H7 (cell line): ENCODE measurements at regions not wholly inside any gene's neighbourhood (a gene's known extent, or its start where the extent isn't known, plus 50 kb on each side); places are given as distances from the start of the nearest gene placed in this dataset.
"Not testable (repeated sequence)": the region's sequence is repeated elsewhere in the genome, so short reads cannot be mapped to it uniquely, and the experiment has no call there.

Source experiments
- DNase-seq: peaks from one replicate; pipeline ENCODE4 v3.0.0; 2012
- H3K27me3 ChIP-seq: 2 replicates; pipeline ENCODE4 v1.6.0; 2011; ENCODE audit warnings: mild to moderate bottlenecking, low read length; ENCODE audit not compliant: control insufficient read depth, insufficient read depth
- H3K36me3 ChIP-seq: replicated peaks from 2 replicates; pipeline ENCODE4 v1.5.1; 2011; ENCODE audit warnings: low read length; ENCODE audit not compliant: control insufficient read depth, insufficient read depth
- H3K4me3 ChIP-seq: 2 replicates; pipeline ENCODE4 v1.5.1; 2011; ENCODE audit warnings: low read depth, mild to moderate bottlenecking, control low read depth, low read length, moderate library complexity; ENCODE audit not compliant: insufficient read depth

DNA sequence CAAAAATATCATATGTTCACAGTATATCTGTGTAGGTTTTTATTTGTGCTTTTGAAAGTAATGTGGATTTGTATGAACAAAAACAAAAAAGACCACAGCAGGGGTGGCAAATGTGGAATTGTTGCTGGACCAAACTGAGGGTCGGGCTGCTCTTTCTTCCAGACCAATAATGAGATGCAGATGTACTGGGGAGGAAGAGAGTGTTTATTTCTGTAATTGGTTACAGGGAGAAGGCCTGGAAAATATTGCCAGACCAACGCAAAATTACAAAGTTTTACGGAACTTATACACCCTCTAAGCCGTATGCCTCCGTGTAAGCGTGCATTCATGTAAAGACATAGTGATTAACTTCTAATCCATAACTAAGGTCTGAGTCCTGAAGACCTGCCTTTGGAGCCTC lies 353.9 kb upstream of the C16orf82 start:
- Histone ChIP-seq H3K36me3 (no peaks in the 10 kb centered on the region), H3K27me3 (no peaks in the 10 kb centered on the region), H3K4me3 (no peak overlapping the region)
- no peak for DNase-seq

DNA sequence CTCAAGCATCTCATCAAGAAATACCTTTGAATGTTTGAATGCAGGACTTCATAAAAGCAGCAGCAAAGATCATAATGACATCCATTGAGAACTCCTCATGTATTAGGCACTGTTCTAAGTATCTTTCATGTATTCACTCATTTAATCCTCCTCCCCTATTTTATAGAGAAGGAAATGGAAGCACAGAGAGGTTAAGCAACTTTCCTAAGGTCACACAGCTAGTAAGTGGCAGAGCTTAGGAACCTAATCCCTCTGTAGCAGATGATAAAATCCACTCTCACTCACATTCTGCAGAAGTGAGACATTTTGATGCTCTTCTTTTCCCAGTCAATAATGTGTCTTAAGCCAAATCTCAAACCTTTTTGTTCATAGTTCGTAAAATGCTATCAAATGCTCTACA lies 350.8 kb upstream of the C16orf82 start:
- DNase-seq: no peak
- H3K27me3 ChIP-seq: no peaks in the 10 kb centered on the region
- no peaks in the 10 kb centered on the region for H3K36me3 ChIP-seq
- no peak overlapping the region for H3K4me3 ChIP-seq

DNA sequence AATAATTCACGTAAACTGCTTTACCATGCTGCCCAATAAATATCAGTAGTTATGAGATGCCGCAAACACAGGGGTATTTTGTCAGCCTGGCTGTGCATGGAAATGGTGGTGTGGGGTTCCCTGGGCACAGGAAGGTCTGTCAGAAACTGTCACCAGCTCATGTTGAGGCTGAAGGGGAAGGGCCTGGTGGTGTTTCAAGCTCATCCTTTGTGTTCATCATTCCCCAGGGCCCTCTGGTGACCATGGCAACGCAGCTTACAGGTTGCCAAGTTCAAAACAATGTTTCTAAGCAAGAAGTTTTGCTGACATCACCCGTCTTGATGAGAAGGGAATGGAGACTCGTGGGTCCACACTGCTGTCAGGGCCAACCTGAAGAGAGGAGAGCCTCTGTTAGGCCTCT lies 348.9 kb upstream of the C16orf82 start:
- H3K27me3 ChIP-seq: no peaks in the 10 kb centered on the region
- DNase-seq: no peak
- H3K4me3 ChIP-seq: no peak overlapping the region
- no peaks in the 10 kb centered on the region for H3K36me3 ChIP-seq

DNA sequence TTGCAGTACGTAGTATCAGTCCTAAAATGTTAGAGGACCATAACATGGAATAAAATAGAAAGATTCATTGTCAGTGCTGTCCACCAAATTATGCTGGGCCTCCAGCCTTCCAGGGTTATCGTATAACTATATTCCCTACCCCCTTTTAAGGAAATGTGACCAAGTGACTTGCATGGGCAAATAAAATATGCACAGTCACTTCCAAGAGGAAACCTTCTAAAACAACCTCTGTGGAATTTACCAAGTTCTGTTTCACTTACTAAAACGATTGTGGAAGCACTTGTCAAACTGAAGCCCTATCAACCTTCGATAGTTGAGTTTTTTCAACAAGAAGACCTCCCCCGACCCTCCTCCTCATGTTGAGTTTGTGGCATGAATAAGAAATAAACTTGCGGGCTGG lies 345.4 kb upstream of the C16orf82 start:
- Histone ChIP-seq H3K27me3 (no peaks in the 10 kb centered on the region), H3K36me3 (no peaks in the 10 kb centered on the region), H3K4me3 (no peak overlapping the region)
- no peak for DNase-seq

DNA sequence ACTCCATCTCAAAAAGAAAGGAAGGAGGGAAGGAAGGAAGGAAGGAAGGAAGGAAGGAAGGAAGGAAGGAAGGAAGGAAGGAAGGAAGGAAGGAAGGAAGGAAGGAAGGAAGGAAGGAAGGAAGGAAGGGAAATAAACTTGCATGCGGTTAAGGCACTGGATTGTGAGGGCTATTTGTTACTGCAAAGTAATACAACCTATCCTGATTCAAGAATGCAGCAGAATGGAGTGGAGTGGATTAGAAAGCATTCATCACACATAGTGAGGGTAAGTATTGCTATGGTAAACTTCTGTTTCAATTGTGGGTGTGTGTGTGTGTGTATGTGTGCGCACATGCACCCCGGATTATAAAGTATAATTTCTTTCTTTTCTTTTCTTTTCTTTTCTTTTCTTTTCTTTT lies 344.8 kb upstream of the C16orf82 start:
- H3K4me3 ChIP-seq, DNase-seq, H3K27me3 ChIP-seq, H3K36me3 ChIP-seq: not testable (repeated sequence)

DNA sequence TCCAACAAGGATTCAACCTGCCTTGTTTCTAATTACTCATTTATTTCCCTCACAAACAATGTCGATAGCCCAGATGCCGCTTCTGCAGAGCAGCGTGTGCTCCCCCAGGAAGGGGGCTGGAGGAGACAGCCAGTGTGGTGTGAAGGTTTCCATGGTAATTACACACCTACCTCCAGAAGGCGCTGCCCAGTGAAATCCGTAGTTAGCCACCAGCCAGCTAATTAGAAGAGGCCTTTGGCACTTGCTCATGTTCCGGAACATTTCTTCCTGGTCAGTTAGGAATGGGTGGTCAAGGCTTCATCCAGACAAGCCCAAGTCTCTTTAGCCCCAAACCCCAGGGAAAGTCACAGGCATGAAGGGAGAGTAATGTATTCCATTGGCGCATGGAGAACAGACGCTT lies 342.5 kb upstream of the C16orf82 start:
- no peak overlapping the region for H3K4me3 ChIP-seq
- H3K27me3 ChIP-seq: no peaks in the 10 kb centered on the region
- no peaks in the 10 kb centered on the region for H3K36me3 ChIP-seq
- DNase-seq: no peak

DNA sequence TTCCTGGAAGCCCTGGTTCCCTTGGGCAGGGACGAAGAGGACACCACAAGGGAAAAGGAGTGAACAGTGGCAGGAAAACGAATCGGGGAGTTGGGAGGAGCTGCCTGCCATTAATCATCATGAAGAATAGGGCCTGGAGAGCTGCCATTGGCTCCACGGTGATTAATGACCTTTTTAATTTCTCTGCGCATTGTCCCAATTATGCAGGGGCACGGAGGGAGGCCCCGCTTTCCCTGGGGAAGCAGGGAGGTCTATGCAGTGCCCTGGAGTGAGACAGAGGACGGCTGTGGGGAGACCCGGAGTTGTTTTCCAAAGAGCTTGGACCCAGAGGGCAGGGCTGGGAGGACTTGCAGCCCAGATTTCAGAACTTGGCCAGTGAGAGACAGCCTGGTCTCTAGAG lies 338.9 kb upstream of the C16orf82 start:
- H3K36me3 ChIP-seq: no peaks in the 10 kb centered on the region

DNA sequence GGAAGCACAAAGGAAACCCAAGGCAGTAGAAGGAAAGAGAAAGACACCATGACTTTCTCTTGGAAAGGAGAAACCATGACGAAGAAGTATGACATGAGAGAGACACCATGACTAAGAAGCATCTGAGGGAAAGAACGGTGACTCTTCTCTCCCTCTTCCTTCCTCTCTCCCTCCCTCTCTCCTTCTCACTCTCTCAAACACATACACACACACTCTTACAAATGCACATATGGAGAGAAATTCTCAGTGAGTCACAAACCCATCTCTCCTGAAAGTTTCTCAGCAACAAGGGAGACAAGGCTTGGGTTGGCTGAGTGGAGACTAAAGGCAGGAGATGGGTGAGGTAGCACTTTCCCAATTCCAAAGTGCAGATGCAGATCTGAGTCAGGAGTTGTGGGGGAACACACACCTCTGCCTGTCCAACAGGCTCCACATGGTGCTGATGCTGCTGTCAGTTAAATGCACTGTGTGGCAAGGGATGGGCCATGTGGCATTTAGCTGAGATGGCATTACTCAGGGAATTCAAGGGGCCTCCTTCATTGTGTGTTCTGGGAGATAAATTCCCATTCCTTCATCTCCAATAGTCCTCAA lies 336.7 kb upstream of the C16orf82 start:
- DNase-seq: no peak
- Histone ChIP-seq H3K36me3 (no peaks in the 10 kb centered on the region), H3K4me3 (no peak overlapping the region), H3K27me3 (no peaks in the 10 kb centered on the region)

More for the DNA sequence above, 338.9 kb upstream of the C16orf82 start:
- Histone ChIP-seq H3K4me3 (no peak overlapping the region), H3K27me3 (no peaks in the 10 kb centered on the region)
- no peak for DNase-seq

DNA sequence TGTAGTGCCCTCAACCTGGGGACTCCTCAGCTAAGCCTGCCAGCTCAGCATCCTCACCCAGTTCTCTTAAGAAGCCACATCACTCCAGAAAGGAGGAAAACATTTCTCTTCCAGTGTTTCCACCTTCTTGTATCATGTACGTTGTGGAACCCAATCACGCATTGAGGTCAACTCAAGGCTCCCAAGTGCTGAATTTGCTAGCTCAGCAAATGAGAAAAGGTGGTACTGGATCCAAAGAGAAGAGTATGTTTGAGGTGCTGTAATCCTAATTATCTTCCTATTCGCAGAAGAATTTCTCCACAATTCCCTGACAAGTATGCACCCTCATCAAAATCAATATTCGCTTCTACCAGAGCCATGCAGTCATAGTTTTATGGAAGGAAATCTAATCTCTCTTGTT lies 335.0 kb upstream of the C16orf82 start:
- DNase-seq: no peak
- Histone ChIP-seq H3K36me3 (no peaks in the 10 kb centered on the region), H3K4me3 (no peak overlapping the region), H3K27me3 (no peaks in the 10 kb centered on the region)

DNA sequence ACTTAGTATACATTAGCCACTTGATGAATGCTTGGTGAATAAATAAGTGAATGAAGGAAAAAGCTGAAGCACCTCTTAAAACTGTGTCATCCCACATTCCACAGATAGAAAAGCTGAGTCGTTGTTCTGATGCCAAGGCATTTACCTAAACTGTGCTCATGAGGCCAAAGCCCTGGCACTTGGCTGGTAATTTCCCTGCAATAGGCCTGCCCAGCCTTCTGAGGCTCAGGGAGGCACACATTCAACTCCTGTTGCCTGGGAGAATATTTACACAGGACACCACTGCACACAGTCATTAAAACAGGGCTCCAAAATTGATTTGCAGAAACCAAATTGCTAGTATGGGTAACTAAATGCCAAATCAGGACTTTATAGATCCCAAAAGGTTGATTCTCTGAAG lies 333.0 kb upstream of the C16orf82 start:
- Histone ChIP-seq H3K4me3 (no peak overlapping the region), H3K36me3 (no peaks in the 10 kb centered on the region), H3K27me3 (no peaks in the 10 kb centered on the region)
- DNase-seq: no peak

DNA sequence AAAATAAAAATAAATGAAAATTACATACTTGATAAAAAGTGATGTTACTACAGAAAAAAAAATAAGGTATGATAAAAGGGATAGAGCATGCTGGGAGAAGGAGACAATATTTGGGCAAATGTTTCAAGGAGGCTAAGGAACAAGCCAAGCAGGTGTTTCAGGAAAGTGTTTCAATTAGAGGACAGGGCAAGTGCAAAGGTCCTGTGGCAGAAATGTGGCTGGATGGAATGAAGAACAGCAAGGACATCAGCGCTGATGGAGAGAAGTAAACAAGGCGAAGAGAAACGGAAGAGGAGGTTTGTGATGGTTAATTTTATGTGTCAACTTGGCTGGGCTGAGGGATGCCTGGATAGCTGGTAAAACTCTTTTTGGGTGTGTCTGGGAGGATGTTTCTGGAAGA lies 331.2 kb upstream of the C16orf82 start:
- H3K4me3 ChIP-seq: no peak overlapping the region
- no peaks in the 10 kb centered on the region for H3K36me3 ChIP-seq
- H3K27me3 ChIP-seq: no peaks in the 10 kb centered on the region
- no peak for DNase-seq

DNA sequence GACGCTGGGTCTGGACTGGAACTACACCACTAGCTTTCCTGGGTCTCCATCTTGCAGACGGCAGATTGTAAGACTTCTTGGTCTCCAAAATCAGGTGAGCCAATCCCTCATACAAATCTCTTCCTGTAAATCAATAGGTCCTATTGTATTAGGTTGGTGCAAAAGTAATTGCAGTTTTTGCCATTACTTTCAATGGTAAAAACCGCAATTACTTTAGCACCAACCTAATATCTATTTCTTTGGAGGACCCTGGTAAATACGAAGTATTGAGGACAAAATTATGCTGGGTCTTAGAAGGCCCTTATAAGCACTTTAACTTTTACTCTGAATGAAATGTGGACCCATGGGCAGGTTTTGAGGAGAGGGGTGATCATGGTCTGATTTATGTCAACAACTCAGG lies 330.6 kb upstream of the C16orf82 start:
- H3K36me3 ChIP-seq: no peaks in the 10 kb centered on the region
- no peak overlapping the region for H3K4me3 ChIP-seq
- DNase-seq: no peak
- no peaks in the 10 kb centered on the region for H3K27me3 ChIP-seq

DNA sequence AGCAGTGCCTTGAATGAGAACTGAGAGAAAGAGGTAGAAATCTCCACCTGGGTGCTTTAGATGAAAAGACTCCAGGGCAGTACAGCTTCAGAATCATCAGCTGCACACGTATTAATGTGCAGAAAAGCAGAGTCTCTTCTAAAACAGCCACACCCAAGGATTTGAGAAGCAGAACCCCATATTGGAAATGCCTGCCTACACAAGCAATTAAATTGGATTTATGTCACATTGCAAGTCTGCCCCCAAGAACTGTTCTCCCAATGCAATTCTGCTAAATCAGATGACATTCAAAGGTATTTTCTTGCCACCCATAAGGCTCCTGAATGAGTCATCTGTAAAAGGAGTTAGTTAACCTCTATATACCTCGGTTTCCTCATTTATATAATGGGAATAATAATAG lies 326.0 kb upstream of the C16orf82 start:
- peaks cover 4% of the 10 kb centered on the region; the same call in 1 of the 2 replicates for H3K27me3 ChIP-seq
- no peak overlapping the region for H3K4me3 ChIP-seq
- no peak for DNase-seq
- no peaks in the 10 kb centered on the region for H3K36me3 ChIP-seq

DNA sequence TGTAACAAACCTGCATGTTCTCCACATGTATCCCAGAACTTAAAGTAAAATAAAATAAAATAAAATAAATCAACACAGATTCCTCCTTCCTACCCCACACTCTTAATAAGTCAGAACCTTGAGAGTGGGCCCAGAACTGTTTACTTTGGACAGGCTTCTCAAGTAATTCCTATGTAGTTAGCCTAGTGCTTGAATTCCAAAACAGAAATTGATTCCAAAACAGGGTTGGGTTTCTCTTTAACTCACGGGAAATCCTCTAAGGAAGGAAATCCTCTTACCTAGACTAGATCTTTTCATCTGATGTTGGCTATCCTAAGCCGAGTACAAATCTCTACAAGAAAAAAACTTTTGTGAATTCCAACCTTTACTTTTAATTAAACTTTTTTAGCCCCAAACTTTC lies 324.7 kb upstream of the C16orf82 start:
- no peak overlapping the region for H3K4me3 ChIP-seq
- peaks cover 11% of the 10 kb centered on the region for H3K27me3 ChIP-seq
- no peak for DNase-seq
- H3K36me3 ChIP-seq: no peaks in the 10 kb centered on the region

DNA sequence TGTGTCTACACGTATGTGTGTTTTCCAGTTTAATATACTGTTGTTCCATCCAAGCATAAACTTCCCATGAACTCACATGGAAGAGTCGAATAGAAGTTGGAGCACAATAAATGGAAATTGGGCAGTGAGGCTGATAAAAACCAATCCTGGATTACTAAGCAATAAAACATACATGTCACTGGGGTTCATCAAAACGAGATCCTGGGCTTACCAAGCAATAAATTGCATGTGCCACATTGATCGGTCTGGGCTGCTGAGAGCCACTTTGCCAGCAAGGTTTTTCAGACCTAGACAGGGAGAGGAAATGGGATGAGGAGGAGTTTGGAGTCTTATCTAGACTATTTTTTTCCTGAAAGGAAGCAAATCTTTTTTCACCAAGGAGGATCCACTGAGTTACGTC lies 322.3 kb upstream of the C16orf82 start:
- Histone ChIP-seq H3K36me3 (no peaks in the 10 kb centered on the region), H3K4me3 (no peak overlapping the region), H3K27me3 (peaks cover 26% of the 10 kb centered on the region)
- DNase-seq: no peak

DNA sequence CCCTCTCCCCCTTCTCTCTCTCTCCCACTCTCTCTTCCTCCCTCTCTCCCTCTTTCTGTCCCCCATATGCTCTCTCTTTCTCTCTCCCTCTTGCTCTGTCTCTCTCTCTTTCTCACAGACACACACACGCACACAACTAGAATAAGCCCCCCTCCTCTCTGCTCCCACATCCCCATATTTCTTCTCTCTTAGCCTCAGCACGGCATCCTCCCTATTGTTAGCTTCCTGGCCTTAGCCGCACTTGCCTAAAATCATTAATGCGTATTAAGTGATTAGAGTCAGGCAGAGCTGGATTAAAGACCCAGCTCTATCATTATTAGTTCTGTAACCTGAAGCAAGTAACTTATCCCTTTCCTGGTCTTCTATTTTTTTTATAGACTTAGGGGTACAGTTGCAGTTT lies 319.0 kb upstream of the C16orf82 start:
- peaks cover 49% of the 10 kb centered on the region for H3K27me3 ChIP-seq
- no peak overlapping the region for H3K4me3 ChIP-seq

More for the DNA sequence above, 319.0 kb upstream of the C16orf82 start:
- no peak for DNase-seq
- no peaks in the 10 kb centered on the region for H3K36me3 ChIP-seq
